Breast epithelium (tissue), 3 donors: ENCODE measurements at regions not wholly inside any gene's neighbourhood (a gene's known extent, or its start where the extent isn't known, plus 50 kb on each side); places are given as distances from the start of the nearest gene placed in this dataset.

Experiments
- CTCF ChIP-seq, 3 donors: fragments of 450-650 bp; IDR thresholded peaks; one replicate each; pipeline ENCODE4 v1.5.1; 2016 to 2017; ENCODE audit warnings: antibody characterized with exemption in 3 of 3, mild to moderate bottlenecking in 3 of 3, moderate library complexity in 3 of 3
- POLR2A ChIP-seq: fragments of 450-650 bp; IDR thresholded peaks from one replicate; pipeline ENCODE4 v1.6.1; 2016; ENCODE audit warnings: antibody characterized with exemption, mild to moderate bottlenecking, moderate library complexity

GRCh38 chr11:40023724-40024123, 1435.7 kb downstream of the LRRC4C start:
- TF ChIP-seq CTCF (IDR thresholded peaks at IDR 0.05) (no peak), POLR2A (no peak)
